Skeletal muscle tissue (tissue), 1 donor: ENCODE measurements at regions not wholly inside any gene's neighbourhood (a gene's known extent, or its start where the extent isn't known, plus 50 kb on each side); places are given as distances from the start of the nearest gene placed in this dataset. TPM values are rescaled to one million over a fixed set of nuclear protein-coding genes. Genes with fewer than 3 reads are reported as not detected.

Experiments used
- small RNA-seq: library from RNA; depleted of rRNA; stranded (forward); fragments of <200 nt; gene quantifications from one replicate; pipeline ENCODE3, GENCODE V24; 2014

Small RNA genes in the stretch of these regions (small RNA-seq; reads per million reads assigned to genes)
- gene RNA5SP142: not detected
